ENCODE measurements at regions not wholly inside any gene's neighbourhood (a gene's known extent, or its start where the extent isn't known, plus 50 kb on each side); places are given as distances from the start of the nearest gene placed in this dataset.
A peak's percentile ranks its signal among the peaks of the same experiment; 100 is the strongest.
"Not testable (repeated sequence)": the region's sequence is repeated elsewhere in the genome, so short reads cannot be mapped to it uniquely, and the experiment has no call there.

GRCh38 chrY:13627323-13627722, 76.4 kb upstream of the TMSB4Y start:
- not testable (repeated sequence) for ATAC-seq (ENCODE audit: low read depth); H3K9me3 Mint-ChIP-seq; H3K4me1 Mint-ChIP-seq; DNase-seq (ENCODE audit: low spot score in 2 of 2); H3K27me3 Mint-ChIP-seq; H3K36me3 Mint-ChIP-seq; H3K4me3 Mint-ChIP-seq; H3K27ac Mint-ChIP-seq

GRCh38 chrY:13615943-13616304, 87.8 kb upstream of the TMSB4Y start:
- ATAC-seq (ENCODE audit: low read depth) (no peak), DNase-seq (ENCODE audit: low spot score in 2 of 2) (no peak)
- H3K27me3 Mint-ChIP-seq: no peaks in the 10 kb centered on the region
- H3K4me3 Mint-ChIP-seq: no peak overlapping the region
- H3K27ac Mint-ChIP-seq: no peak overlapping the region
- no peaks in the 10 kb centered on the region for H3K9me3 Mint-ChIP-seq
- no peaks in the 10 kb centered on the region for H3K4me1 Mint-ChIP-seq
- no peaks in the 10 kb centered on the region for H3K36me3 Mint-ChIP-seq

DNA sequence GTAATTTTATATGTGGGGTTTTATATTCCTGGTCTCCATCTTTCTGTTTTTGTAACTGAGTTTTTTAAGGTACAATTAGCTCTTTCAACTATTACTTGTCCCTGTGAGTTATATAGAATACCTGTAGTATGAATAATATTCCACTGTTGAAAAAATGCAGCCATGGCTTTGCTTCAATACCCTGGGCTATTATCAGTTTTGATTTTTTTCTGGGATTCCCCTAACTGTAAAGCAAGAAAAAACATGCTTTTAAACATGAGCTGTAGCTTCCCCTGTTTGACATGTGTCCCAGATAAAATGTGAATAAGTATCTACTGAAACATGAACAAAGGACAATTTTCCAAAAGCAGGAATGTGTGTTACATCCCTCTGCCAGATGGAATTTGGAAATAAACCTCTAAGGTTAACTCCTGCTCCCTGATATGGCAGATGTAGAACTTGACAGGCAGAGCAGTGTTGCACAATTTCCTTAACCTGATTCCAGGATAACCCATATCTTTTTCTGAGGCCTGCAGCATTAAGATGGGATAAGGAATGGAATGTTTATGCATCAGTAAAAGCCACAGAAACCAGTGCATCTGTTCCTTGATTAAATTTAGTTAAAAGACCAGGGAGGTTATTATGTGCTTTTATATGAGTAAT, 88.3 kb upstream of the TMSB4Y start:
- no peaks in the 10 kb centered on the region for H3K9me3 Mint-ChIP-seq
- no peak for ATAC-seq (ENCODE audit: low read depth)

DNA sequence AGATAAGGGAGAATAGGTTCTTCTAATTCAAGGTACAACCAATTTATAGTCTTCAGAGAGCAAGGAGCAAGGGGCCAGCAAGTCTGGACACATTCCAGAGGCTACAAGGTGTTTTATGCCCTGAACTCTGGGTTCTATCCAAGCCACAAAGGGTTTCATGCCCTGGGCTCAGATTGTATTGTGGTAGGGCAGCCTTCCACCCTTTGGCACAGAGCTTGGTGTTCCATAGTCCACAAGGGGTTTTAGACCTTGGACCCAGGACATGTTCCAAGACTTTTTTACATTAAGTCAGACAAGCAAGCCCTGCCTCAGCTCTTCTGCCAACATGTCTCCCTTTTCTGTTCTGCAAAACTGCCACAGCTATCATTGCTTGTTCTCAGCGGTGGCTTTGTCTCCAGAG, 90.8 kb upstream of the TMSB4Y start:
- Mint-ChIP-seq H3K27ac (no peak overlapping the region), H3K9me3 (no peaks in the 10 kb centered on the region), H3K36me3 (no peaks in the 10 kb centered on the region), H3K4me1 (no peaks in the 10 kb centered on the region), H3K27me3 (no peaks in the 10 kb centered on the region), H3K4me3 (no peak overlapping the region)
- DNase-seq (ENCODE audit: low spot score in 2 of 2): no peak
- ATAC-seq (ENCODE audit: low read depth): no peak

More for the DNA sequence above, 88.3 kb upstream of the TMSB4Y start:
- Mint-ChIP-seq H3K27ac (no peak overlapping the region), H3K27me3 (no peaks in the 10 kb centered on the region), H3K4me3 (no peak overlapping the region), H3K4me1 (no peaks in the 10 kb centered on the region), H3K36me3 (no peaks in the 10 kb centered on the region)
- no peak for DNase-seq (ENCODE audit: low spot score in 2 of 2)

- Mint-ChIP-seq H3K27ac (no peak overlapping the region), H3K27me3 (no peaks in the 10 kb centered on the region), H3K4me3 (no peak overlapping the region), H3K9me3 (no peaks in the 10 kb centered on the region), H3K4me1 (no peaks in the 10 kb centered on the region), H3K36me3 (no peaks in the 10 kb centered on the region)
- ATAC-seq (ENCODE audit: low read depth) (no peak), DNase-seq (ENCODE audit: low spot score in 2 of 2) (no peak)
Measured at GRCh38 chrY:13611965-13612364, 91.7 kb upstream of the TMSB4Y start.

DNA sequence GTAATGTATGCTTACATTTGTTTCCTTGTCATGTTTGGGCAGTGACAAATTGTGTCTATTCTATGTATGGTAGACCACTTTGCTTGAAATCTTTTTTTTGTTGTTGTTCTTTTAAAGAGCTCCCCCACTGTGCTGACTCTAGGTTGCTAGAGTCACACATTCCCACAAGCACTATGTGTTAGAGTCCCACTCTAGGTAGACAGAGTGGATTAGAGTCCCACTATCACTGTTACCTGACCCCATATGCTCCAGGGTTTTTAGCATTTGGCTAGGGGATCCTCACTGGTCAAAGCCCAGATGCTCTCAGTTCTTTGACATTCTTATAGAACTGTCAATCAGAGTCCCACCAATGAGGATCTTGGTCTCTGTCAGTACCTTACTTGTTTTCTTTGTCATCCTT, 111.2 kb upstream of the TMSB4Y start:
- no peaks in the 10 kb centered on the region for H3K27me3 Mint-ChIP-seq
- ATAC-seq (ENCODE audit: low read depth): no peak
- H3K27ac Mint-ChIP-seq: no peak overlapping the region
- no peaks in the 10 kb centered on the region for H3K9me3 Mint-ChIP-seq
- DNase-seq (ENCODE audit: low spot score in 2 of 2): no peak
- no peak overlapping the region for H3K4me3 Mint-ChIP-seq
- no peaks in the 10 kb centered on the region for H3K36me3 Mint-ChIP-seq
- H3K4me1 Mint-ChIP-seq: no peaks in the 10 kb centered on the region

DNA sequence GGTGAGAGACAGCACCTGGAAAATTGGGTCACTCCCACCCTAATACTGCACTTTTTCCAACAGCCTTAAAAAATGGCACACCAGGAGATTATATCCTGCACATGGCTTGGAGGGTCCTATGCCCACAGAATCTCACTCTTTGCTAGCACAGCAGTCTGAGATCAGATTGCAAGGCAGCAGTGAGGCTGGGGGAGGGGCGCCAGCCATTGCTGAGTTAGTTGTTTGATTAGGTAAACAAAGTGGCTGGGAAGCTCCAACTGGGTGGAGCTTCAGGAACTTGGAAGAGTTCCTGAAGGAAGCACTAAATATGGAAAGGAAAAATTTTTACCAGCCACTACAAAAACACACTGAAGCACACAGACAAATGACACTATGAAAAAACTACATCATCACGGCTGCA, 91.1 kb upstream of the UTY start:
- H3K4me1 Mint-ChIP-seq; H3K27me3 Mint-ChIP-seq; H3K27ac Mint-ChIP-seq; H3K4me3 Mint-ChIP-seq; H3K36me3 Mint-ChIP-seq; ATAC-seq (ENCODE audit: low read depth); DNase-seq (ENCODE audit: low spot score in 2 of 2); H3K9me3 Mint-ChIP-seq: not testable (repeated sequence)

DNA sequence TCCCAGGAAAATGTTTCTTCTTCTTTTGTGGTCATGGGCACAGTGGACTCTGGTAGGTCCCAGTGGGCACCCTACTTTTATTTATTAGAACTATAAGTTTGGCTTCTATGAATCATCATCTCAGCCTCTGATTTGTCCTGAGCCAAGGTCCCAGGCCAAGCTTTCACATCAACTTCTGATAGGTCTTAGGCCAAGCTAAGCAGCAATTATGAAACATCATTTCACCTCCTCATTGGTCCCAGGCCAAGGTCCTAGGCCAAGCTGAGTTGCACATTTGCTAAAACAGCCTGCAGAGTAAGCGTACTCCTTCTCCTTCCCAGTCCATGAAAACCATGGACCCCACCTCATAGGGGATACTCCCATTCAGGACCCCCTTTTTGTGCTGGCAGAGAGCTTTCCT, 87.4 kb upstream of the UTY start:
- ATAC-seq (ENCODE audit: low read depth) (no peak), DNase-seq (ENCODE audit: low spot score in 2 of 2) (no peak)
- H3K27ac Mint-ChIP-seq: no peak overlapping the region
- no peaks in the 10 kb centered on the region for H3K27me3 Mint-ChIP-seq
- no peaks in the 10 kb centered on the region for H3K4me1 Mint-ChIP-seq
- H3K9me3 Mint-ChIP-seq: no peaks in the 10 kb centered on the region
- H3K36me3 Mint-ChIP-seq: no peaks in the 10 kb centered on the region
- no peak overlapping the region for H3K4me3 Mint-ChIP-seq

DNA sequence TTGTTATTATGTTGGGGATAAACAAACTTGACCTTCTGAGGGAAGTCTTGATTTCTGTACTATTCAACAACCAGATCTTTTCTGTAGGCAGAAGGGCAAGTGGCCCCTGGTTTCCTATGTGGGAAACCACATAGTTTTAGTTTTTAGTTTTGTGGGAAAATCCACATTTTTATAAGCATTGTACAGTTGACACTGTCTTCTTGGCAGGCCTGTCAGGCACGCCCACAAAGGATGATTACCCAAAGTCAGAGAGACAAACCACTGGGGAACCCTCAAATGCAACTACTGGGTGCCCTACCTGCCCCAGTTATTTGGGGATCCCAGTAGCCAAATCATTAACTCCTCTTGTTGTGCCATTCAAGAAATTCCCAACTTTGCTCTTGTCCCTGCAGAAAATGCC, 75.1 kb upstream of the UTY start:
- Mint-ChIP-seq H3K4me3 (no peak overlapping the region), H3K9me3 (peaks cover 2% of the 10 kb centered on the region), H3K27ac (no peak overlapping the region), H3K4me1 (peaks cover 4% of the 10 kb centered on the region), H3K27me3 (no peaks in the 10 kb centered on the region), H3K36me3 (no peaks in the 10 kb centered on the region)
- ATAC-seq (ENCODE audit: low read depth): no peak
- DNase-seq (ENCODE audit: low spot score in 2 of 2): no peak

DNA sequence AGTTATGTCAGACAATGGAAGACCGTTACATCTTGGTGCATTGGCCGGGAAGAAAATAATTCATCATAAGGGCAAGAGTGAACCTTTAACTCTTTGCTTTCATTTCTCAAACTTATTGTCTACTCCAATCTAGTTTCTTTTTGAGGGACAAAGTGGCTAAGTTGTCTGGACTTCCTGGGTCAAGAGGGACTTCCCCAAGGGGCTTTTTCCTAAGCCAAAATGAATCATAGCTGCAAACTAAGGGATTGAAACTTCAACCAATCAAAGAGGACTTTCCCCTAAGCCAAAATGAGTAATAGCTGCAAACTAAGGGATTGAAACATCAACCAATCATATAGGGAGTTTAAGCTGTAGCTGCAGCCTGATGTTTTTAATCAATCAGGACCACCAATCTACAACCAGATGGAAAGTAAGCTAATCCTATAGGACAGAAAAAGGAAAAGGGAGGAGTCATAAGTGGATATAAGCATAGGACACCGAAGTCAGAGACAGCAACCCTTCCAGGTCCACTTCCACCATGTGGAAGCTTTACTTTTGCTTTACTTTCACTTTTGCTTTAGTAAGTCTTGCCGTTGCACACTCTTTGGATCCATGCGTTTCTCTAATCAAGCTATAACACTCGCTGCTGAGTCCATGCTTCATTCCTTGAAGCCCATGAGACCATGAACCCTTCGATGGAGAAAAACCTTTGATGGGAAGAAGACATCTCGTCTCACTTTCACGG, 72.7 kb upstream of the UTY start:
- DNase-seq (ENCODE audit: low spot score in 2 of 2) (no peak), ATAC-seq (ENCODE audit: low read depth) (no peak)
- Mint-ChIP-seq H3K36me3 (no peaks in the 10 kb centered on the region), H3K27ac (no peak overlapping the region), H3K9me3 (peaks cover 2% of the 10 kb centered on the region), H3K4me1 (peaks cover 4% of the 10 kb centered on the region), H3K4me3 (peak overlapping the region; percentile 51), H3K27me3 (no peaks in the 10 kb centered on the region)

DNA sequence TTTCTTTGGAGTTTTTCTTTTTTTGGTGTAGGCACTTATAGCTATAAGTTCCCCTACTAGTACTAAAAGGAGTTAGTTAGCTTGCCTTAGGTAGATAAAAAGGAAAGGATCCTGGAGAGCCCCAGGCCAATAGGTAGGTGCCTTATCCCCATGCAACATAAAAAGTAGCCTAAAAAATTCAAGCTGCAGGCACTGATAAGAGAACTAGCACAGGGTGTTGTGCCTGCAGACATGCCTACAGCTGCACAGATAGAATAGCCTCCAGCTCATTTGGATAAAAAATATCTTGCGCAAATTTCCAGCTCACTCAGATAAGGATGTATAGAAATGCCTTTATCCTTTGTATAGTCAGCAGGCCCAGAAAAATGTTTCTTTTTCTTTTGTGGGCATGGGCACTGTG, 71.4 kb upstream of the UTY start:
- peaks cover 4% of the 10 kb centered on the region for H3K4me1 Mint-ChIP-seq
- ATAC-seq (ENCODE audit: low read depth) (no peak), DNase-seq (ENCODE audit: low spot score in 2 of 2) (no peak)
- H3K27ac Mint-ChIP-seq: no peak overlapping the region
- no peak overlapping the region for H3K4me3 Mint-ChIP-seq
- H3K27me3 Mint-ChIP-seq: no peaks in the 10 kb centered on the region
- H3K9me3 Mint-ChIP-seq: peaks cover 2% of the 10 kb centered on the region
- H3K36me3 Mint-ChIP-seq: no peaks in the 10 kb centered on the region

GRCh38 chrY:13544491-13544890, 64.7 kb upstream of the UTY start:
- no peak for DNase-seq (ENCODE audit: low spot score in 2 of 2)
- Mint-ChIP-seq H3K27ac (no peak overlapping the region), H3K4me3 (no peak overlapping the region), H3K36me3 (peaks cover 3% of the 10 kb centered on the region), H3K27me3 (no peaks in the 10 kb centered on the region), H3K9me3 (peaks cover 3% of the 10 kb centered on the region), H3K4me1 (no peaks in the 10 kb centered on the region)
- no peak for ATAC-seq (ENCODE audit: low read depth)

DNA sequence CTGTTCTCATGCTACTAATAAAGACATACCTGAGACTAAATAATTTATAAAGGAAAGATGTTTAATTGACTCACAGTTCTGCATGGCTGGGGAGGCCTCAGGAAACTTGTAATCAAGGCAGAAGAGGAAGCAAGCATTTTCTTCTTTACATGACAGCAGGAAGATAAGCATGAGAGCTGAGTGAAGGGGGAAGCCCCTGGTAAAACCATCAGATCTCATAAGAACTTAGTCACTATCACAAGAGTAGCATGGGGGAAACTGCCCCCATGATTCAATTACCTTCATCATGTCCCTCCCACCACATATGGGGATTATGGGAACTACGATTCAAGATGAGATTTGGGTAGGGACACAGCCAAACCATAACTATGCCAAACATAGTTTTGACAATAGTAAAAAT, 58.1 kb upstream of the UTY start:
- Mint-ChIP-seq H3K4me3 (no peak overlapping the region), H3K27ac (no peak overlapping the region), H3K27me3 (peaks cover 3% of the 10 kb centered on the region), H3K9me3 (peaks cover 3% of the 10 kb centered on the region), H3K36me3 (peaks cover 3% of the 10 kb centered on the region), H3K4me1 (no peaks in the 10 kb centered on the region)
- DNase-seq (ENCODE audit: low spot score in 2 of 2) (no peak), ATAC-seq (ENCODE audit: low read depth) (peak; percentile 60)

Measured in memory B cell (primary cell).